ENCODE measurements at regions not wholly inside any gene's neighbourhood (a gene's known extent, or its start where the extent isn't known, plus 50 kb on each side); places are given as distances from the start of the nearest gene placed in this dataset.

DNA sequence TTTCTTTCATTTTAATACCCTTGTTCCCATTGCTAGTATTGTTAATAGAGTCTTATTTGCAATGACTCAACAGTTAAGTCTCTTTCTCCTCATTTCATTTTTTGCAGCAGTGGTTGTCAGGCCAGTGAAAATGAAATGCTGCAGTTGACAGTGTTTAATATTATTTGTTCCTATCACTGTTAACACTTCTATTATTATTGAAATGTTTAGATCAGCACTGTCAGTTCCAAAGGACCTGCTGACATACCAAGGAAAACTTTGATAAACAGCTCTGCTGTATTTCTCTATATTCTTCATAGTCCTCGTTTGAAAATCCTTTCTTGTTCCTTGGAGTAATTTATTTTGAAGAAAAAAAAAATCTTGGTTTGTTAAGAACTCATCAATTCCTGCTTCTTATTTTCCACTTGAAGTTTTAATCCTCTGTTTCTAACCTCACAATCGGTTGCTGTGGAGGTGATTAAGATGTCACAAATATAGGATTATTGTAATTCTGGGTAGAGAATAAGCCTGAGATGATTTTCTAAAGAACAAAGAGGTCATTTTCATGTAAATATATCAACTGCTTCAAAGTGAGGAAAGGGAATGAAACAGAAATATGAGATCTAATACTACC, 1065.9 kb upstream of the CITED2 start:
- Mint-ChIP-seq H3K27me3 (no peaks in the 10 kb centered on the region), H3K4me3 (no peak overlapping the region), H3K27ac (no peak overlapping the region), H3K4me1 (no peaks in the 10 kb centered on the region), H3K9me3 (no peaks in the 10 kb centered on the region), H3K36me3 (ENCODE audit: low read depth) (no peaks in the 10 kb centered on the region)
- DNase-seq (no peak), ATAC-seq (ENCODE audit: low read depth) (no peak)
- CTCF ChIA-PET, result interaction anchor here (1.6 kb wide), 1 partner anchor 1071 kb away, joined by 6 read pairs; no protein-coding TSS in a partner anchor
- TF ChIP-seq, protein P1, sequence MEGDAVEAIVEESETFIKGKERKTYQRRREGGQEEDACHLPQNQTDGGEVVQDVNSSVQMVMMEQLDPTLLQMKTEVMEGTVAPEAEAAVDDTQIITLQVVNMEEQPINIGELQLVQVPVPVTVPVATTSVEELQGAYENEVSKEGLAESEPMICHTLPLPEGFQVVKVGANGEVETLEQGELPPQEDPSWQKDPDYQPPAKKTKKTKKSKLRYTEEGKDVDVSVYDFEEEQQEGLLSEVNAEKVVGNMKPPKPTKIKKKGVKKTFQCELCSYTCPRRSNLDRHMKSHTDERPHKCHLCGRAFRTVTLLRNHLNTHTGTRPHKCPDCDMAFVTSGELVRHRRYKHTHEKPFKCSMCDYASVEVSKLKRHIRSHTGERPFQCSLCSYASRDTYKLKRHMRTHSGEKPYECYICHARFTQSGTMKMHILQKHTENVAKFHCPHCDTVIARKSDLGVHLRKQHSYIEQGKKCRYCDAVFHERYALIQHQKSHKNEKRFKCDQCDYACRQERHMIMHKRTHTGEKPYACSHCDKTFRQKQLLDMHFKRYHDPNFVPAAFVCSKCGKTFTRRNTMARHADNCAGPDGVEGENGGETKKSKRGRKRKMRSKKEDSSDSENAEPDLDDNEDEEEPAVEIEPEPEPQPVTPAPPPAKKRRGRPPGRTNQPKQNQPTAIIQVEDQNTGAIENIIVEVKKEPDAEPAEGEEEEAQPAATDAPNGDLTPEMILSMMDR (IDR thresholded peaks at IDR 0.05), result no peak
- intact Hi-C loops (cut with micrococcal nuclease), result no loop called here
- POLR2A ChIA-PET, result no interaction called here

DNA sequence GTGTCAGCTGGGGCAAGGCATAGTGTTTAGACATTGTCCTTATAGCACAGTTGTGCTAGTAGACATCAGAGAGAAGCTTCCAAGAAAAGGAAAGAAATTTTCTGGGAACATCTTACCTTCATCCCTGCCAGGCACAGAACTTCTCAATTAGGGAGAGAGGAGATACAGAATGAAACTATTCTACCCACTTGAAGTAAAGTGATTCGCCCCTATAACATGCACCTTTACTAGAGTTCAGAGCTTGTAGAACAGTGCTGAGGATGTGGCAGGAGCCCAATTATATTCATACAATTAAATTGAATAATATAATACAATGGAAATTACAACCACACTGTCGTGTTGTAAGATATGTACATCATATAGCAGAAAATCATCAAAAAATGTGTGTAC, 1063.9 kb upstream of the CITED2 start:
- Mint-ChIP-seq H3K9me3 (peaks cover 2% of the 10 kb centered on the region), H3K36me3 (ENCODE audit: low read depth) (no peaks in the 10 kb centered on the region), H3K27ac (no peak overlapping the region), H3K27me3 (no peaks in the 10 kb centered on the region), H3K4me1 (no peaks in the 10 kb centered on the region), H3K4me3 (no peak overlapping the region)
- no peak for ATAC-seq (ENCODE audit: low read depth)
- TF ChIP-seq, protein P1 (IDR thresholded peaks at IDR 0.05), result no peak
- ChIA-PET POLR2A (no interaction called here), CTCF (no interaction called here)
- no peak for DNase-seq
- intact Hi-C loops (cut with micrococcal nuclease), result no loop called here

DNA sequence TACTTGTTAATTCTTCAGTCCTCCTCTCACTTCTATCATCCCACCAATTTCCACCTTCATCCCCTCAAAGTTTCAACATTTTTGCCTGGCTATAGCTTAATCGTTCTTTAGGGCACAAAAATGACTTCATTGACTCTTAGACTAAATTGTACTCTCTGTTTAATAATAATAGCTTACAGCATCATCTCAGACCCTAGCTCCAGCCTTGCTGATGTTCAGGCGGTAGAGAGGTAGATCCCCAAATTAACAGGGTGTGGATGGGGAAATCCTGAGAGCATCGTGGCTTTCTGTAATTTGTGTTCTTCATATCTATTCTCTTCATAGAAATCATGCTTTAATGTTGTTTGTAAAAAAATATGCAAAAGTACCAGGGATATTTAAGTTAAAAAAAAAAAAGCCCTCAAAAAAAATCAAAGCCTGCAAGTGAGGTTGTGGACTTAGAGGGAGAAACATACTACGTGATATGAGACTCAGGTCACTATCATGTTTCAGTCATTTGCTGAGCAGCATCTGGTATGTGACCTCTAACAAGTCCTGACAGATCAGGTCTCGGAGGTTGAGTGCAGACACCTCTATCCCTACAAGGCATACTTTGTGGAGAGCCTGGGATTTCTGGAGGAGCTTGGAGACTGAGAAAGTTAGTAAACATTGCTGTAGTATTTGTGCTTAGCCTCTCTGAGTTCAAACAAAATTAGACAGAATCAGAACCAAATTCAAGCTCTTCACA, 1063.3 kb upstream of the CITED2 start:
- H3K9me3 Mint-ChIP-seq, result peaks cover 2% of the 10 kb centered on the region
- no peaks in the 10 kb centered on the region for H3K27me3 Mint-ChIP-seq
- no peak overlapping the region for H3K4me3 Mint-ChIP-seq
- ChIA-PET CTCF (no interaction called here), POLR2A (no interaction called here)
- intact Hi-C loops (cut with micrococcal nuclease), result no loop called here
- DNase-seq (no peak), ATAC-seq (ENCODE audit: low read depth) (no peak)
- TF ChIP-seq, protein P1 (IDR thresholded peaks at IDR 0.05), result no peak
- no peaks in the 10 kb centered on the region for H3K36me3 Mint-ChIP-seq (ENCODE audit: low read depth)
- H3K4me1 Mint-ChIP-seq, result no peaks in the 10 kb centered on the region
- H3K27ac Mint-ChIP-seq, result no peak overlapping the region

DNA sequence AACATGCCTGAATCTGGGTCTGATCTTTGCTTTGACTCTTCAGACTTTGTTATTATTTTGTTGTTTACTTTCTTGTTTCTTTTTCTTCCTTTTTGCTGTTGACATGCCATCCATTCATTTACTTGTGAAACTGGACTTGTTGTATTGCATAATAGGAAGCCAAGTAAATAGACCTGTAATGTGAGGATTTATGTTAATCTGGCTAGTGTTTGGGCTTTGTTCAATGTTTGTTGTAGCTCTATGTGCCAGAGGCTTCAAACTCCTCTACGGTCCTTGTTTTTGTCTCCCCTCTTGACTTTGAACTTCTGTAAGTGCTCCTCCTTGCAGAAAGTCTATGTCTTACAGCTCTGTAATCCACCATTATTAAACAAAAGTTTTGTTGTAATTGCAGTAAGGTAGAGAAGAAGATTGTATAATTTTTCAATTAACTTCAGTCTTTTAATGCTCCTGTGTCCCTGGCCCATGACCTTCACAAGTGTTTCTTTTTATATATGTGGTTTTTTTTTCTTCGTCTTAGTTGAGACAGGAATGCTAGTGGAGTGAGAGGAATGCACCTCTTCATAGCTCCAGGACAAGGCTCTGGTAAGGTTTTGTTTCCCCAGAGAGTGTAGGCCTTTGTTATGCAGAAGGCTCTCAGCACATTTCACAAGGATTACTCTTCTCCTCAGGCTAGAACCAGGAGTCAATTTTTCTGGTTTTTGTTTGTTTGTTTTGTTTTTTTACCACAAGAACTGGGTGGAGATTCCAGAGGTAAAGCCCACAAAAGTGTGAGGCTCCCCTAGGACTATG, 1061.8 kb upstream of the CITED2 start:
- no peaks in the 10 kb centered on the region for H3K4me1 Mint-ChIP-seq
- no peaks in the 10 kb centered on the region for H3K36me3 Mint-ChIP-seq (ENCODE audit: low read depth)
- no peak overlapping the region for H3K27ac Mint-ChIP-seq
- TF ChIP-seq, protein P1 (IDR thresholded peaks at IDR 0.05), result no peak
- ChIA-PET POLR2A (interaction anchor here (0.7 kb wide), 1 partner anchor 21 kb away, joined by 6 read pairs; no protein-coding TSS in a partner anchor), CTCF (no interaction called here)
- no peak overlapping the region for H3K4me3 Mint-ChIP-seq
- no peak for ATAC-seq (ENCODE audit: low read depth)
- intact Hi-C loops (cut with micrococcal nuclease), result no loop called here
- peaks cover 2% of the 10 kb centered on the region for H3K9me3 Mint-ChIP-seq
- no peak for DNase-seq
- no peaks in the 10 kb centered on the region for H3K27me3 Mint-ChIP-seq

DNA sequence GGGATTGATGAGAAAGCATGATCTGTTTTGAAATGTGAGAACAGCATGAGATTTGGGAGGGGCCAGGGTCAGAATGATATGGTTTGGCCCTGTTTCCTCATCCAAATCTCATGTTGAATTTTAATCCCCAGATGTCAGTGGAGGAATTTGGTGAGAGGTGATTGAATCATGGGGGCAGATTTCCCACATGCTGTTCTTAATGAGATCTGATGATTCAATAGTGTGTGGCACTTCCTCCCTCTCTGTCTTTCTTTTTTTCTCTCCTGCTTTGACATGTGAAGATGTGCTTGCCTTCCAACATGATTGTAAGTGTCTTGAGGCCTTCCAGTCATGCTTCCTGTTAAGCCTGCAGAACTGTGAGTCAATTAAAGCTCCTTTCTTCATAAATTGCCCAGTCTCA, 1060.3 kb upstream of the CITED2 start:
- CTCF ChIA-PET, result no interaction called here
- DNase-seq, result no peak
- Mint-ChIP-seq H3K27me3 (no peaks in the 10 kb centered on the region), H3K4me3 (no peak overlapping the region), H3K9me3 (peaks cover 2% of the 10 kb centered on the region), H3K27ac (no peak overlapping the region), H3K4me1 (no peaks in the 10 kb centered on the region), H3K36me3 (ENCODE audit: low read depth) (no peaks in the 10 kb centered on the region)
- no peak for ATAC-seq (ENCODE audit: low read depth)
- intact Hi-C loops (cut with micrococcal nuclease), result no loop called here
- TF ChIP-seq, protein P1 (IDR thresholded peaks at IDR 0.05), result no peak
- POLR2A ChIA-PET, result no interaction called here
